Ramos (cell line): ENCODE measurements at regions not wholly inside any gene's neighbourhood (a gene's known extent, or its start where the extent isn't known, plus 50 kb on each side); places are given as distances from the start of the nearest gene placed in this dataset.

Experiments
- in situ Hi-C: fragments of 300-500 bp; cut with MboI; formaldehyde crosslinking; loops from one replicate; pipeline ENCODE4 v1.14.3; 2022; ENCODE audit warnings: low sequenced_read_pairs; ENCODE audit not compliant: unreplicated experiment

GRCh38 chr7:156034397-156034796 is 222.1 kb upstream of the SHH start:
- in situ Hi-C loops = no loop called here

GRCh38 chr7:156032973-156033372 is 220.7 kb upstream of the SHH start:
- in situ Hi-C loops = no loop called here

GRCh38 chr7:156031679-156032478 is 219.6 kb upstream of the SHH start:
- in situ Hi-C loops = no loop called here

- in situ Hi-C loops = no loop called here
Observed at GRCh38 chr7:156029460-156030007, 217.3 kb upstream of the SHH start.

GRCh38 chr7:156028521-156028920 is 216.3 kb upstream of the SHH start:
- in situ Hi-C loops = no loop called here

- in situ Hi-C loops = no loop called here
Observed at GRCh38 chr7:156027821-156028220, 215.6 kb upstream of the SHH start.

GRCh38 chr7:156026603-156027002 is 214.3 kb upstream of the SHH start:
- in situ Hi-C loops = no loop called here

- in situ Hi-C loops = no loop called here
Observed at GRCh38 chr7:156026076-156026600, 213.9 kb upstream of the SHH start.

- in situ Hi-C loops = no loop called here
Observed at GRCh38 chr7:156025675-156026074, 213.4 kb upstream of the SHH start.

GRCh38 chr7:156024201-156024600 is 211.9 kb upstream of the SHH start:
- in situ Hi-C loops = no loop called here

- in situ Hi-C loops = no loop called here
Observed at GRCh38 chr7:156022483-156023459, 210.5 kb upstream of the SHH start.

GRCh38 chr7:156021471-156021870 is 209.2 kb upstream of the SHH start:
- in situ Hi-C loops = no loop called here

- in situ Hi-C loops = no loop called here
Observed at GRCh38 chr7:156020566-156020965, 208.3 kb upstream of the SHH start.

- in situ Hi-C loops = no loop called here
Observed at GRCh38 chr7:156019776-156020565, 207.7 kb upstream of the SHH start.

GRCh38 chr7:156019308-156019707 is 207.0 kb upstream of the SHH start:
- in situ Hi-C loops = no loop called here

GRCh38 chr7:156017916-156018700 is 205.8 kb upstream of the SHH start:
- in situ Hi-C loops = no loop called here

- in situ Hi-C loops = no loop called here
Observed at GRCh38 chr7:156017431-156017830, 205.2 kb upstream of the SHH start.

- in situ Hi-C loops = no loop called here
Observed at GRCh38 chr7:156015237-156016020, 203.2 kb upstream of the SHH start.
